Activated CD4-positive, alpha-beta T cell treated with anti-CD3 and anti-CD28 coated beads for 4 hours (primary cell): ENCODE measurements at regions not wholly inside any gene's neighbourhood (a gene's known extent, or its start where the extent isn't known, plus 50 kb on each side); places are given as distances from the start of the nearest gene placed in this dataset.
"Not testable (repeated sequence)": the region's sequence is repeated elsewhere in the genome, so short reads cannot be mapped to it uniquely, and the experiment has no call there.

Experiments used
- DNase-seq, 2 donors: peaks; one replicate each; pipeline ENCODE4 v3.0.0-alpha.2; 2020

GRCh38 chr6:28809947-28810658 is 113.7 kb downstream of the TRIM27 start:
- DNase-seq = no peak

GRCh38 chr6:28810659-28811053 is 113.1 kb downstream of the TRIM27 start:
- no peak for DNase-seq

DNA sequence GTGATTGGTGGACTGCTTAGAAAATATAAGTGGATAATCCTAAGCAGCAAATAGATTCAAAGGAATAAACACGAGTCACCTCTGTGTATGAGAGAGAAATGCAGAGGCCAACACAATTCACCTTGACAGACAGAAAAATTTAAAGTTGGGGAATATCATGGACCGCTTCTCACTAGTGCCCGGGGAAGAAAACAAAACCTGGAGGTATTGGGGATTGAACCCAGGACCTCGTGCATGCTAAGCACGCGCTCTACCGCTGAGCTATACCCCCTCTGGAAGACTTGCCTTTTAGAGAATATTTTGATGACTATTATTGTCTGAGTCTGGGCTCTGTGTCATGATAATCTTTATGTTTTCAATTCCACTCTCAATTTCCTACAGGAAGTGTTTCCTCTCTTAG is 111.9 kb downstream of the TRIM27 start:
- DNase-seq = no peak

DNA sequence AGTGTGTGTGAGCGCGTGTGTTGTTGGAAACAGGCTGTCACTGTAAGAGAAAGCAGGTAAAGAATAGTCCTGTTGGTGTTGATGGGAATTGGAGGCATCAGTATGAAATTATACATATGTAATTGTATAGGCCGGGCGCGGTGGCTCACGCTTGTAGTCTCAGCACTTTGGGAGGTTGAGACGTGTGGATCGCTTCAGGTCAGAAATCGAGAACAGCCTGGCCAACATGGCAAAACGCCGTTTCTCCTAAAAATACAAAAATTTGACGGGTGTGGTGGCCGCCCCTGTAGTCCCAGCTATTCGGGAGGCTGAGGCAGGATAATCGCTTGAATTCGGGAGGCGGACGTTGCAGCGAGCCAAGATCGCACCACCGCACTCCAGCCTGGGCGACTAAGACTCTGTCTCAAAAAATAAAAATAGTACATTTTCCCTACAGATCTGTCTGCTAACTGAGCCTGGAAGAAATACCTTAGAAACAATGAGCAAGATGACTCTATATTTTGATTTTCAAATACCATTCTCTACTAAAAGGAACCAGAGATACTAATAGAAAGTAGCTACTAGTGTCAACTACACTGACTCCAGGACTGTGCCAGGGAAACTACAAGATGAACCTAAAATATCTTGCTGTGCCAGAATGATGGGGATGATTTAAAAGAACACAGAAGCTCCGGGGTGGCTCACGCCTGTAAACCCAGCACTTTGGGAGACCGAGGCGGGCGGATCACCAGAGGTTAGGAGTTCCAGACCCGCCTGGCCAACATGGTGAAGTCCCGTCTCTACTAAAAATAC is 110.8 kb downstream of the TRIM27 start:
- no peak for DNase-seq

- no peak for DNase-seq
Observed at GRCh38 chr6:28814032-28814976, 109.5 kb downstream of the TRIM27 start.

DNA sequence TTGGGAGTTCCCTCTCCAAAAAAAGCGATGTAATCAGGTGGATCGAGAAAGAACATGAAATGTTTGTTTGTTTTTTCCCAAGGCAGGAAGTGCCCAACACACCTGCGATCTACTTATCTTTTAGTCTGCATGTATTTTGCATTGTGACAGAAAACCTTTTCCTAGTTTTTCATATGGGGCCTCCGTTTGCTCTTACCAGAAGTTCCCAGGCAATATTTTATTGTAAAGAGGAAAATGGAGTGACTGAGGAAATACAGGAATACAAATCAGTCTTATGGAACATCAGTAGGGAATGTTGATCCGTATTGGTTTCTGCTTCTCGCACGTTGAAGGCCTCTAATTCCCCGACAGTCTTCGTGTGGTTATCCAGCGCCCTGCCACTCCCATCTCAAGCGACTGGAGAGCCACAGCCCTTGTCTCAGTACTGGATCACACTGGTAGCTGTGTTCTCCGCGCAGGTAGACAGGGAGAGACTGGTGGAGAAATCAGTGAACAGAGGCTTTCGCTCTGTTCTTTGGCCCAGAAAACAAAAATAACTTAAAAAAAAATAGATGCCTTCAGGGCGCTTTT is 107.4 kb downstream of the TRIM27 start:
- DNase-seq = no peak

DNA sequence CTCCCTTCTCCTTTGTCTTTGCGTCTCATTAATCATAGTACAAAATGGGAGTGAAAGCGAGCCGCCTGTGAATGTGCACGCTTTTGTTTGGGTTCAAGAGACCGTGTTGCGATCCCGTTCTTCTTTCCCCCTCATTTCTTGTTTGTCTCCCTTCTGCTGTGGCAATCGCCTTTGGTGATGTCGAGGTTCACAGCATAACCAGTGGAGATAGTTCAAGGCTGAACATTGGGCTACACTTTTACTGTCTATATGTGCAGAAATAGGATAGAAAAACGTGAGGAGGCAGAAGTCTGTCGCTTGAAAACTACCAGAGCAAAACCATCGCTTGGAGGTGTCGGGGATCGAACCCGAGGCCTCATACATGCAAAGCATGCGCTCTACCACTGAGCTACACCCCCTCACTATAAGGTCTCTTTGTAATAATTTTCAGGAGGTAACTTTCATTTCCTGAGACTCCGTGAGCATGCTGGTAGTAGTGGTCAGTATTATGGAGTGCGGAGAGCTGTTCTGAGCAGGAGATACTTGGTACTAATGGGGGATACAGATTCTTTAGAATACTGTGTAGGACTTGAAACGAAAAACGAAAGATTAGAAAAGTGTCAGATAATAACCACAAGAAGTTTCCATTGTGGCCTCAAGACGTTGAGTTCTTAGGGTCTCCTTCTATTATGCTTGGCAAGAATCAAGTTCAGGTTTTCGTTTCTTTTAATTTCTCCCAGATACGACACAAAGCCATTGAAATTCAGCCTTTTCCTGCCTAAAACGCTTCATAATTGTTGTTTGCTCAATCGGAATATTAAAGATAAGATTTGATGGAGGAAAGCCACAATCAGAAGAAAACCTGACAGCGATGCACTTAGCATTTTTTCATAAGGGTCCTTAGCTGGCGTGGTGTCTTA is 106.6 kb downstream of the TRIM27 start:
- DNase-seq = no peak

DNA sequence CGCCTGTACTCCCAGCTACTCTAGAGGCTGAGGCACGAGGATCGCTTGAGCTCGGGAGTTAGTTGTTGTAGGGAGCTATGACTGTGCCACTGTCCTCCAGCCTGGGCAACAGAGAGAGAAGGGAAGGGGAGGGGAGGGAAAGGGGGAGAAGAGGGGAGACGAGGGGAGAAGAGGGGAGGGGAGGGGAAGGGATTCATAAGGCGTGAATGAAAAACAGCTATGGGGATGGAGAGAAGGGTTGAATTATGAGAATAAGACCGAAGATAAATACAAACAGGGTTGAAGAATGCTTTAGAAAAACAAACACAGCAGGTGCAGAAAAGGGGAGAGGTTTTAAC is 106.0 kb downstream of the TRIM27 start:
- DNase-seq = no peak

- no peak for DNase-seq
Observed at GRCh38 chr6:28824793-28825731, 98.7 kb downstream of the TRIM27 start.

- no peak for DNase-seq
Observed at GRCh38 chr6:28825732-28826293, 98.0 kb downstream of the TRIM27 start.

DNA sequence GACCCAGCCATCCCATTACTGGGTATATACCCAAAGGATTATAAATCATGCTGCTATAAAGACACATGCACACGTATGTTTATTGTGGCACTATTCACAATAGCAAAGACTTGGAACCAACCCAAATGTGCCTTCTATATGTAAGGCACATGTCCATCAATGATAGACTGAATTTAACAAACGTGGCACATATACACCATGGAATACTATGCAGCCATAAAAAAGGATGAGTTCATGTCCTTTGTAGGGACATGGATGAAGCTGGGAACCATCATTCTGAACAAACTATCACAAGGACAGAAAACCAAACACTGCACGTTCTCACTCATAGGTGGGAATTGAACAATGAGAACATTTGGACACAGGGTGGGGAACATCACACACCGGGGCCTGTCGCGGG is 92.1 kb downstream of the TRIM27 start:
- DNase-seq = not testable (repeated sequence)

DNA sequence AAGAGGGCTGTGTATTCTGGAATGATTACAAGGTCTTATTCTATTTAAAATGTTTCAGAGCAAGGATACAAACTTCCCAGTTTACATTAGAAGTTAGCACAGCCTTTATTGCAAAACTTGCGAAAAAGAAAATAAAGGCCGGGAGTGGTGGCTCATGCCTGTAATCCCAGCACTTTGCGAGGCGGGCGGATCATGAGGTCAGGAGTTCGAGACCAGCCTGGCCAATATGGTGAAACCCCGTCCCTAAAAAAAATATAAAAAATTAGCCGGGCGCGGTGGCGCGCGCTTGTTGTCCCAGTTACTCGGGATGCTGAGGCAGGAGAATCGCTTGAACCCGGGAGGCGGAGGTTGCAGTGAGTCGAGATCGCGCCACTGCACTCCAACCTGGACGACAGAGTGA is 87.1 kb downstream of the TRIM27 start:
- DNase-seq = not testable (repeated sequence)

DNA sequence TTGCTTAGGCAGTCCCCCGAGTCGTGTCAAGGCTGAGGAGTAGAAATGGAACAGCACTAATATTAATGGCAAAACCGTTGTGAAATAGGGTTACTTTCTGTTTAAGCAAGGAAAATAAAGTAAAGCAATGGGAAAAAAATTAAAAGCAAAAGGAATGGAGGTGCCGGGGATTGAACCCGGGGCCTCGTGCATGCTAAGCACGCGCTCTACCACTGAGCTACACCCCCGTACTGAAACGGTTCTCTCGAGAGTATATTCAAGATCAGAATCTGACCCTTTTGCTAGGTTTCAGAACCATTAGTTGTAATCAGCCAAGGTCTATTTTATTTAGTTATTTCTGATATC is 85.5 kb downstream of the TRIM27 start:
- DNase-seq = peak; percentile 62 to 78

- peak; percentile 84 to 85 for DNase-seq
Observed at GRCh38 chr6:28838634-28839442, 84.9 kb downstream of the TRIM27 start.

DNA sequence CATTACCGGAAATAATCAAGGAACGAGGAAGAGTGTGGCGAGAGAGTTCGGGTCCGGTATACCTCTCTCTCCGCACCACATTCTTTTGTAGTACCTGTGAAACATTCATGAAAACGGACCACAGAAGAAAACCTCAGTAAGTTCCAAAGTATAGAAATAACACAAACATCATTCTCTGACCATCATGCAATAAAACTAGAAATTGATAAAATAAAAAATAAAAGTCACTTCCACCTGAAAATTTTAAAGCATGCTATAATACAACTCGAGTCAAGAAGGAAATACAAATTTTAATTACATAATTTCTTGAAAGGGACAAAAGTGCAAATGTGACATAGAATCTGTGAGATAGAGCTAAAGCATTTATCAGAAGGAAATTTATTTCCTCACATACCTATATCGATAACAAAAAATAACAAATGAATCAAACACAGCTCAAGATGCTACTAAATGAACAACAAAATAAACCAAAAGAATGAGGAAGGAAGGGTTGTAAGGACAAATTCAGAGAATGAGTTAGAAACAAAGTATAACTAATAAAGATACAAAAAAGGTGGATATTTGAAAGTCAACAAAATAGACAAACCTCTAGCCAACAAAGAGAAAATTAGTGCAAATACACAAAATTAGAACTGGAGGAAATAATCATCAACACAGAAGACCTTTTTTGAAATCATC is 84.2 kb downstream of the TRIM27 start:
- no peak for DNase-seq

- no peak for DNase-seq
Observed at GRCh38 chr6:28841290-28841689, 82.5 kb downstream of the TRIM27 start.

DNA sequence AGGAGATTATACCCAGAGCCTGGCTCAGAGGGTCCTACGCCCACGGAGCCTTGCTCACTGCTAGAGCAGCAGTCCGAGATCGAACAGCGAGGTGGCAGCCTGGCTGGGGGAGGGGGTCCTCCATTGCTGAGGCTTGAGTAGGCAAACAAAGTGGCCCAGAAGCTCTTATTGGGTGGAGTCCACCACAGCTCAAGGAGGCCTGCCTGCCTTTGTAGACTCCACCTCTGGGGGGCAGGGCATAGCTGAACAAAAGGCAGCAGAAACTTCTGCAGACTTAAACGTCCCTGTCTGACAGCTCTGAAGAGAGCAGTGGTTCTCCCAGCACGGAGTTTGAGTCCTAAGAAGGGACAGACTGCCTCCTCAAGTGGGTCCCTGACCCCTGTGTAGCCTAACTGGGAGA is 75.0 kb downstream of the TRIM27 start:
- peak; percentile 30 to 53 for DNase-seq
